Neural crest cell (in vitro differentiated cells): ENCODE measurements at regions not wholly inside any gene's neighbourhood (a gene's known extent, or its start where the extent isn't known, plus 50 kb on each side); places are given as distances from the start of the nearest gene placed in this dataset.

Source experiments
- DNase-seq: peaks from one replicate; pipeline ENCODE4 v3.0.0; 2021; ENCODE audit warnings: low read depth, mixed read lengths, low spot score
- H3K27ac Mint-ChIP-seq: one replicate; pipeline ENCODE4 v1.8.0; 2021; ENCODE audit warnings: mild to moderate bottlenecking, mixed read lengths; ENCODE audit not compliant: unreplicated experiment
- H3K27me3 Mint-ChIP-seq: 2 replicates; pipeline ENCODE4 v1.8.0; 2021; ENCODE audit warnings: low read depth, mild to moderate bottlenecking, mixed read lengths
- H3K36me3 Mint-ChIP-seq: 2 replicates; pipeline ENCODE4 v1.8.0; 2021; ENCODE audit warnings: low read depth, mild to moderate bottlenecking, mixed read lengths
- H3K4me1 Mint-ChIP-seq: 2 replicates; pipeline ENCODE4 v1.8.0; 2021; ENCODE audit warnings: mixed read lengths
- H3K4me3 Mint-ChIP-seq: one replicate; pipeline ENCODE4 v1.8.0; 2021; ENCODE audit warnings: mild to moderate bottlenecking, mixed read lengths
- H3K9me3 Mint-ChIP-seq: 2 replicates; pipeline ENCODE4 v1.8.0; 2021; ENCODE audit warnings: mixed read lengths
- CTCF ChIP-seq: fragments of 200-600 bp; sonication (generic); conservative IDR thresholded peaks from 2 replicates; pipeline ENCODE4 v1.5.0; 2021; ENCODE audit warnings: antibody characterized with exemption, mild to moderate bottlenecking

- H3K4me1 Mint-ChIP-seq = peaks cover 4% of the 10 kb centered on the region
- DNase-seq = no peak
- H3K27ac Mint-ChIP-seq = no peak overlapping the region
- H3K9me3 Mint-ChIP-seq = no peaks in the 10 kb centered on the region
- no peaks in the 10 kb centered on the region for H3K27me3 Mint-ChIP-seq
- no peak overlapping the region for H3K4me3 Mint-ChIP-seq
- TF ChIP-seq CTCF = no peak
- no peaks in the 10 kb centered on the region for H3K36me3 Mint-ChIP-seq
These were observed 1585.9 kb downstream of the AACS start for GRCh38 chr12:126651133-126651532.

GRCh38 chr12:126663304-126664094, 1598.3 kb downstream of the AACS start:
- TF ChIP-seq CTCF = peak; percentile 64
- DNase-seq = peak; percentile 2
- H3K4me3 Mint-ChIP-seq = no peak overlapping the region
- no peak overlapping the region for H3K27ac Mint-ChIP-seq
- H3K27me3 Mint-ChIP-seq = peaks cover 17% of the 10 kb centered on the region
- H3K36me3 Mint-ChIP-seq = peaks cover 5% of the 10 kb centered on the region
- H3K9me3 Mint-ChIP-seq = peaks cover 20% of the 10 kb centered on the region
- no peaks in the 10 kb centered on the region for H3K4me1 Mint-ChIP-seq

GRCh38 chr12:126667339-126667738, 1599.6 kb upstream of the TMEM132C start:
- peaks cover 3% of the 10 kb centered on the region for H3K36me3 Mint-ChIP-seq
- H3K27me3 Mint-ChIP-seq = peaks cover 17% of the 10 kb centered on the region
- no peaks in the 10 kb centered on the region for H3K4me1 Mint-ChIP-seq
- no peak for DNase-seq
- no peak overlapping the region for H3K27ac Mint-ChIP-seq
- no peak overlapping the region for H3K4me3 Mint-ChIP-seq
- H3K9me3 Mint-ChIP-seq = peaks cover 7% of the 10 kb centered on the region
- TF ChIP-seq CTCF = no peak

- Mint-ChIP-seq H3K27ac (no peak overlapping the region), H3K4me3 (no peak overlapping the region), H3K4me1 (no peaks in the 10 kb centered on the region), H3K9me3 (peaks cover 7% of the 10 kb centered on the region), H3K27me3 (peaks cover 17% of the 10 kb centered on the region), H3K36me3 (no peaks in the 10 kb centered on the region)
- TF ChIP-seq CTCF = no peak
- no peak for DNase-seq
These were observed 1598.4 kb upstream of the TMEM132C start for GRCh38 chr12:126668538-126668937.

- H3K4me1 Mint-ChIP-seq = no peaks in the 10 kb centered on the region
- no peak for TF ChIP-seq CTCF
- no peaks in the 10 kb centered on the region for H3K36me3 Mint-ChIP-seq
- DNase-seq = no peak
- peaks cover 5% of the 10 kb centered on the region for H3K9me3 Mint-ChIP-seq
- H3K4me3 Mint-ChIP-seq = no peak overlapping the region
- no peak overlapping the region for H3K27ac Mint-ChIP-seq
- peaks cover 17% of the 10 kb centered on the region for H3K27me3 Mint-ChIP-seq
These were observed 1598.0 kb upstream of the TMEM132C start for GRCh38 chr12:126668961-126669360.
